H9 (cell line): ENCODE measurements at regions not wholly inside any gene's neighbourhood (a gene's known extent, or its start where the extent isn't known, plus 50 kb on each side); places are given as distances from the start of the nearest gene placed in this dataset.

Source experiments
- DNase-seq: peaks from one replicate; pipeline ENCODE4 v3.0.0-alpha.2; 2017
- H2AFZ ChIP-seq: one replicate; pipeline ENCODE4 v1.6.1; 2013; ENCODE audit warnings: mild to moderate bottlenecking, low read length, control low read depth, moderate library complexity
- H2AK5ac ChIP-seq: 2 replicates; pipeline ENCODE4 v1.6.1; 2013; ENCODE audit warnings: low read length, control low read depth, mixed read lengths; ENCODE audit not compliant: insufficient read length
- H2BK120ac ChIP-seq: one replicate; pipeline ENCODE4 v1.6.1; 2013; ENCODE audit warnings: low read depth, mild to moderate bottlenecking, low read length, control low read depth, inconsistent platforms; ENCODE audit not compliant: poor library complexity, severe bottlenecking
- H2BK12ac ChIP-seq: 2 replicates; pipeline ENCODE4 v1.6.1; 2013; ENCODE audit warnings: low read length, control low read depth, mixed read lengths, low read depth; ENCODE audit not compliant: insufficient read length
- H2BK15ac ChIP-seq: 2 replicates; pipeline ENCODE4 v1.6.1; 2013; ENCODE audit warnings: low read depth, low read length, control low read depth
- H2BK20ac ChIP-seq: one replicate; pipeline ENCODE4 v1.6.1; 2013; ENCODE audit warnings: low read depth, mild to moderate bottlenecking, low read length, control low read depth, inconsistent platforms; ENCODE audit not compliant: poor library complexity, severe bottlenecking
- H2BK5ac ChIP-seq: 2 replicates; pipeline ENCODE4 v1.6.1; 2013; ENCODE audit warnings: low read length, control low read depth, mixed read lengths; ENCODE audit not compliant: insufficient read length
- H3K14ac ChIP-seq: 2 replicates; pipeline ENCODE4 v1.6.1; 2013; ENCODE audit warnings: low read length, control low read depth; ENCODE audit not compliant: insufficient read depth
- H3K18ac ChIP-seq: 2 replicates; pipeline ENCODE4 v1.6.1; 2013; ENCODE audit warnings: low read depth, mild to moderate bottlenecking, mixed read lengths, low read length, control low read depth; ENCODE audit not compliant: insufficient read length
- H3K23ac ChIP-seq: 2 replicates; pipeline ENCODE4 v1.6.1; 2013; ENCODE audit warnings: low read length, control low read depth, mixed read lengths, low read depth; ENCODE audit not compliant: insufficient read length
- H3K23me2 ChIP-seq: 2 replicates; pipeline ENCODE4 v1.6.1; 2013; ENCODE audit warnings: low read depth, mild to moderate bottlenecking, mixed read lengths, low read length, control low read depth; ENCODE audit not compliant: insufficient read length, poor library complexity, severe bottlenecking
- H3K27ac ChIP-seq: 2 replicates; pipeline ENCODE4 v1.5.1; 2013; ENCODE audit warnings: low read length, control low read depth, mixed read lengths, low read depth; ENCODE audit not compliant: insufficient read length
- H3K27me3 ChIP-seq: 2 replicates; pipeline ENCODE4 v1.6.1; 2013; ENCODE audit warnings: low read length, control low read depth, inconsistent platforms; ENCODE audit not compliant: insufficient read depth
- H3K4ac ChIP-seq: 2 replicates; pipeline ENCODE4 v1.6.1; 2013; ENCODE audit warnings: low read depth, mild to moderate bottlenecking, control low read depth, inconsistent platforms, low read length, moderate library complexity
- H3K4me1 ChIP-seq: 2 replicates; pipeline ENCODE4 v1.6.1; 2013; ENCODE audit warnings: low read length, control low read depth, inconsistent platforms; ENCODE audit not compliant: insufficient read depth
- H3K4me2 ChIP-seq: 2 replicates; pipeline ENCODE4 v1.6.1; 2013; ENCODE audit warnings: low read length, control low read depth, mixed read lengths; ENCODE audit not compliant: insufficient read length, insufficient read depth
- H3K56ac ChIP-seq: 2 replicates; pipeline ENCODE4 v1.6.1; 2013; ENCODE audit warnings: low read depth, mild to moderate bottlenecking, mixed read lengths, low read length, control low read depth; ENCODE audit not compliant: insufficient read length
- H3K79me1 ChIP-seq: 2 replicates; pipeline ENCODE4 v1.6.1; 2013; ENCODE audit warnings: low read depth, mild to moderate bottlenecking, moderate library complexity, low read length, control low read depth, inconsistent platforms; ENCODE audit not compliant: insufficient read depth, poor library complexity, severe bottlenecking
- H3K79me2 ChIP-seq: 2 replicates; pipeline ENCODE4 v1.6.1; 2013; ENCODE audit warnings: low read length, control low read depth, inconsistent platforms; ENCODE audit not compliant: insufficient read depth
- H3K9ac ChIP-seq: 2 replicates; pipeline ENCODE4 v1.6.1; 2013; ENCODE audit warnings: low read length, control low read depth, mixed read lengths; ENCODE audit not compliant: insufficient read length; ENCODE audit errors: extremely low read depth
- H3K9me3 ChIP-seq: one replicate; pipeline ENCODE4 v1.6.1; 2013; ENCODE audit warnings: low read depth, low read length, inconsistent platforms; ENCODE audit not compliant: control insufficient read depth
- H3T11ph ChIP-seq: one replicate; pipeline ENCODE4 v1.6.1; 2013; ENCODE audit warnings: mild to moderate bottlenecking, low read length, control low read depth, inconsistent platforms
- H4K20me1 ChIP-seq: one replicate; pipeline ENCODE4 v1.6.1; 2013; ENCODE audit not compliant: control insufficient read depth, insufficient read length, insufficient read depth
- H4K5ac ChIP-seq: 2 replicates; pipeline ENCODE4 v1.6.1; 2013; ENCODE audit warnings: low read depth, mild to moderate bottlenecking, mixed read lengths, low read length, control low read depth; ENCODE audit not compliant: insufficient read length
- H4K8ac ChIP-seq: replicated peaks from 2 replicates; pipeline ENCODE4 v1.6.1; 2013; ENCODE audit warnings: low read length, control low read depth, mixed read lengths, low read depth; ENCODE audit not compliant: insufficient read length
- H4K91ac ChIP-seq: 2 replicates; pipeline ENCODE4 v1.6.1; 2013; ENCODE audit warnings: low read depth, mild to moderate bottlenecking, moderate library complexity, mixed read lengths, low read length, control low read depth; ENCODE audit not compliant: insufficient read length
- H3K27ac Mint-ChIP-seq, 3 experiments: 2 replicates in 2 of 3; 3 replicates in 1 of 3; pipeline ENCODE4 v1.8.0; 2020 to 2021; ENCODE audit warnings: mixed read lengths in 3 of 3, mild to moderate bottlenecking in 1 of 3, moderate library complexity in 1 of 3
- H3K27me3 Mint-ChIP-seq: 2 replicates; pipeline ENCODE4 v1.8.0; 2021; ENCODE audit warnings: low read depth, mild to moderate bottlenecking, moderate library complexity, mixed read lengths
- H3K36me3 Mint-ChIP-seq, 3 experiments: 2 replicates in 2 of 3; 3 replicates in 1 of 3; pipeline ENCODE4 v1.8.0; 2020 to 2021; ENCODE audit warnings: low read depth in 3 of 3, mixed read lengths in 3 of 3; ENCODE audit not compliant: insufficient read depth in 1 of 3
- H3K4me1 Mint-ChIP-seq, 2 experiments: 2 replicates each; pipeline ENCODE4 v1.8.0; 2020; ENCODE audit warnings: mixed read lengths in 2 of 2
- H3K4me3 Mint-ChIP-seq, 2 experiments: 2 replicates in 1 of 2; 3 replicates in 1 of 2; pipeline ENCODE4 v1.8.0; 2020 to 2021; ENCODE audit warnings: mild to moderate bottlenecking in 2 of 2, mixed read lengths in 2 of 2, moderate library complexity in 1 of 2
- H3K9me3 Mint-ChIP-seq, 2 experiments: 2 replicates in 1 of 2; 3 replicates in 1 of 2; pipeline ENCODE4 v1.8.0; 2020; ENCODE audit warnings: mild to moderate bottlenecking in 2 of 2, mixed read lengths in 2 of 2, moderate library complexity in 1 of 2
- CTCF ChIP-seq: fragments of 200-600 bp; sonication (generic); conservative IDR thresholded peaks from 3 replicates; pipeline ENCODE4 v1.8.0; 2021; ENCODE audit warnings: antibody characterized with exemption, mild to moderate bottlenecking
- WGBS: extraction: QIAGEN DNeasy Blood & Tissue Kit; methylation state at CpG from one replicate; pipeline ENCODE4 v1.1.7; 2013; ENCODE audit warnings: missing lambda C conversion rate, low lambda C conversion rate, mixed read lengths; ENCODE audit not compliant: insufficient read length; ENCODE audit errors: extremely low coverage; 5-methylcytosine and 5-hydroxymethylcytosine counted together

DNA sequence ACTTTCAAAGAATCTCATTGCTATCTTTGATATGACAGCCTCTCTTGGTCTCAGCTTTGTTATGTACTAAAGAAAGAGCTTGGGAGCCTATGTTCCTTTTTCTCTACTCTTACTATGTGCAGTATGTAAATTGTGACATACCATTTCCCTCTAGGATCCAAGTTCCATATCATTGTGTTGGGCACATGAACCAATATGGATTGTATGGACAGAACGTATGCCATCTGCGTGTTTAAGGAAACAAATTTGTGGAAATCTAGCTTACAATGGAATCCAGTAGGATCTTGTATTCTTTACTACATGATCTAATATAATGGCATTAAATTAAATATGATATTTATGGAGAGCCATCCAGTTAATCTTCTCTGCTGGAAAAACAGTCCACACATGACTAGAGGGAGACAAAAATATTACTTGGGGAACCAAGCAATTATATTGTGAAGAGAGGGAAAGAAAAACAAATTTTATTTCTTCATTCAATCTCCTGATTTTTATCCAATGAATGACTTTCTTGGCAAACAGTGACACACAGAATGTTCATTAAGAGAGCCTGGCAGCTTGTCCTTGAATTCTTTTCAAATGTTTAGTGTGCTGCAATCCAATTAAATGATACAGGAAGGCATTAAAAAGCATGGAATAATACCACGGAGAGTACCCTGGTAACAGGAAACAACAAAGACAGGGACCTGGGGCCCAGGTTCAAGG, 106.5 kb upstream of the DAB1 start:
- no peak overlapping the region for H2AK5ac ChIP-seq
- WGBS: no CpG with 5 or more reads among the region's 3 CpGs
- Mint-ChIP-seq H3K4me1 (peaks cover 3 to 6% of the 10 kb centered on the region in 2 experiments; a peak in 3 of 4 replicates), H3K36me3 (peaks cover 6 to 11% (median 10%) of the 10 kb centered on the region in 3 experiments; a peak in 6 of 7 replicates), H3K27me3 (no peaks in the 10 kb centered on the region), H3K9me3 (peaks cover 11 to 13% of the 10 kb centered on the region in 2 experiments), H3K4me3 (no peak overlapping the region), H3K27ac (no peak overlapping the region)
- H3K23me2 ChIP-seq: no peaks in the 10 kb centered on the region
- no peaks in the 10 kb centered on the region for H4K20me1 ChIP-seq
- no peak overlapping the region for H2BK120ac ChIP-seq
- no peak for TF ChIP-seq CTCF
- H3T11ph ChIP-seq: no peak overlapping the region
- H2BK20ac ChIP-seq: no peak overlapping the region
- no peak overlapping the region for H3K56ac ChIP-seq
- no peak overlapping the region for H2BK12ac ChIP-seq
- H3K27me3 ChIP-seq: no peaks in the 10 kb centered on the region
- H3K9me3 ChIP-seq: no peaks in the 10 kb centered on the region
- DNase-seq: no peak
- H4K91ac ChIP-seq: no peak overlapping the region
- H3K9ac ChIP-seq: no peak overlapping the region
- H3K4me1 ChIP-seq: no peaks in the 10 kb centered on the region
- no peak overlapping the region for H3K23ac ChIP-seq
- H3K79me1 ChIP-seq: no peaks in the 10 kb centered on the region
- no peak overlapping the region for H3K27ac ChIP-seq
- no peak overlapping the region for H3K14ac ChIP-seq
- no peaks in the 10 kb centered on the region for H3K79me2 ChIP-seq
- H2BK5ac ChIP-seq: no peak overlapping the region
- no peak overlapping the region for H4K5ac ChIP-seq
- no peak overlapping the region for H4K8ac ChIP-seq
- no peak overlapping the region for H3K4ac ChIP-seq
- no peak overlapping the region for H3K4me2 ChIP-seq
- no peak overlapping the region for H3K18ac ChIP-seq
- no peak overlapping the region for H2BK15ac ChIP-seq
- H2AFZ ChIP-seq: no peak overlapping the region
